ENCODE measurements at regions not wholly inside any gene's neighbourhood (a gene's known extent, or its start where the extent isn't known, plus 50 kb on each side); places are given as distances from the start of the nearest gene placed in this dataset.

GRCh38 chr11:60629399-60629798 is 70.0 kb upstream of the MS4A8 start:
- TF ChIP-seq, protein P1, sequence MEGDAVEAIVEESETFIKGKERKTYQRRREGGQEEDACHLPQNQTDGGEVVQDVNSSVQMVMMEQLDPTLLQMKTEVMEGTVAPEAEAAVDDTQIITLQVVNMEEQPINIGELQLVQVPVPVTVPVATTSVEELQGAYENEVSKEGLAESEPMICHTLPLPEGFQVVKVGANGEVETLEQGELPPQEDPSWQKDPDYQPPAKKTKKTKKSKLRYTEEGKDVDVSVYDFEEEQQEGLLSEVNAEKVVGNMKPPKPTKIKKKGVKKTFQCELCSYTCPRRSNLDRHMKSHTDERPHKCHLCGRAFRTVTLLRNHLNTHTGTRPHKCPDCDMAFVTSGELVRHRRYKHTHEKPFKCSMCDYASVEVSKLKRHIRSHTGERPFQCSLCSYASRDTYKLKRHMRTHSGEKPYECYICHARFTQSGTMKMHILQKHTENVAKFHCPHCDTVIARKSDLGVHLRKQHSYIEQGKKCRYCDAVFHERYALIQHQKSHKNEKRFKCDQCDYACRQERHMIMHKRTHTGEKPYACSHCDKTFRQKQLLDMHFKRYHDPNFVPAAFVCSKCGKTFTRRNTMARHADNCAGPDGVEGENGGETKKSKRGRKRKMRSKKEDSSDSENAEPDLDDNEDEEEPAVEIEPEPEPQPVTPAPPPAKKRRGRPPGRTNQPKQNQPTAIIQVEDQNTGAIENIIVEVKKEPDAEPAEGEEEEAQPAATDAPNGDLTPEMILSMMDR (IDR thresholded peaks at IDR 0.05), result no peak
- TF ChIP-seq EZH2 (IDR thresholded peaks at IDR 0.05; ENCODE audit: borderline replicate concordance, insufficient read depth, low read depth, low read length, poor library complexity, severe bottlenecking), result no peak
